HEK293 (cell line): ENCODE measurements at regions not wholly inside any gene's neighbourhood (a gene's known extent, or its start where the extent isn't known, plus 50 kb on each side); places are given as distances from the start of the nearest gene placed in this dataset.
"Not testable (repeated sequence)": the region's sequence is repeated elsewhere in the genome, so short reads cannot be mapped to it uniquely, and the experiment has no call there.

Source experiments
- CTCF ChIA-PET: fragments of 350-600 bp; formaldehyde crosslinking; extraction: SDS; loops from one replicate; lab custom pipeline; 2021; ENCODE audit warnings: antibody characterized with exemption; lab: Yijun Ruan, JAX
- POLR2A ChIA-PET: fragments of 300-600 bp; formaldehyde crosslinking; extraction: SDS; loops from one replicate; lab custom pipeline; 2020; ENCODE audit warnings: antibody characterized with exemption, inconsistent platforms; lab: Yijun Ruan, JAX
- H3K27ac ChIP-seq: fragments of 200-500 bp; sonication (Bioruptor generic); 2 replicates; pipeline ENCODE4 v1.5.1; 2014; ENCODE audit warnings: low read depth, low read length, control low read depth, inconsistent platforms; ENCODE audit errors: extremely low read depth
- H3K36me3 ChIP-seq, 2 experiments: fragments of 200-500 bp in 1 of 2; sonication (Bioruptor generic) in 1 of 2; 1 replicate in 1 of 2; 2 replicates in 1 of 2; pipeline ENCODE4 v1.5.1; 2014 to 2017; ENCODE audit warnings: inconsistent platforms in 2 of 2, low read length in 2 of 2; ENCODE audit not compliant: control insufficient read depth in 2 of 2, insufficient read depth in 1 of 2
- H3K4me1 ChIP-seq: fragments of 200-500 bp; sonication (Bioruptor generic); 2 replicates; pipeline ENCODE4 v1.5.1; 2014; ENCODE audit warnings: mild to moderate bottlenecking, low read length, inconsistent platforms; ENCODE audit not compliant: control insufficient read depth, insufficient read depth
- H3K4me3 ChIP-seq: 2 replicates; pipeline ENCODE4 v1.5.1; 2011; ENCODE audit warnings: low read depth, mild to moderate bottlenecking, control low read depth, low read length, moderate library complexity
- H3K9me3 ChIP-seq: fragments of 200-500 bp; sonication (Bioruptor generic); 2 replicates; pipeline ENCODE4 v1.5.1; 2014; ENCODE audit warnings: low read depth, low read length, inconsistent platforms; ENCODE audit not compliant: control insufficient read depth, insufficient read depth
- MYNN ChIP-seq: fragments of 450-650 bp; formaldehyde crosslinking; IDR thresholded peaks from 2 replicates; pipeline ENCODE4 v1.5.1; 2016; ENCODE audit warnings: missing biosample characterization, missing genetic modification characterization, borderline replicate concordance
- PATZ1 ChIP-seq: fragments of 450-650 bp; formaldehyde crosslinking; IDR thresholded peaks from 2 replicates; pipeline ENCODE4 v1.5.1; 2016; ENCODE audit warnings: missing biosample characterization, missing genetic modification characterization
- YY1 ChIP-seq: fragments of 450-650 bp; formaldehyde crosslinking; IDR thresholded peaks from 2 replicates; pipeline ENCODE4 v1.5.1; 2018; ENCODE audit warnings: missing biosample characterization, missing genetic modification characterization
- ZBTB48 ChIP-seq: fragments of 450-650 bp; formaldehyde crosslinking; IDR thresholded peaks from 2 replicates; pipeline ENCODE4 v1.5.1; 2016; ENCODE audit warnings: missing biosample characterization, missing genetic modification characterization
- ZFP3 ChIP-seq: fragments of 450-650 bp; formaldehyde crosslinking; IDR thresholded peaks from 2 replicates; pipeline ENCODE4 v1.5.1; 2016; ENCODE audit warnings: low read depth, missing biosample characterization, missing genetic modification characterization
- ZNF157 ChIP-seq: fragments of 450-650 bp; formaldehyde crosslinking; IDR thresholded peaks from 2 replicates; pipeline ENCODE4 v1.5.1; 2016; ENCODE audit warnings: missing biosample characterization, missing genetic modification characterization
- ZNF274 ChIP-seq, 2 experiments: fragments of 200-500 bp in 1 of 2; fragments of 450-650 bp in 1 of 2; sonication (Bioruptor generic) in 1 of 2; formaldehyde crosslinking in 1 of 2; IDR thresholded peaks; 2 replicates each; pipeline versions ENCODE4 v1.5.1 to v1.6.1; 2014 to 2016; ENCODE audit warnings: borderline replicate concordance in 1 of 2, inconsistent platforms in 1 of 2, low read length in 1 of 2, missing biosample characterization in 1 of 2, missing genetic modification characterization in 1 of 2
- ZNF292 ChIP-seq: fragments of 450-650 bp; formaldehyde crosslinking; IDR thresholded peaks from 2 replicates; pipeline ENCODE4 v1.5.1; 2016; ENCODE audit warnings: low read depth, missing biosample characterization, missing genetic modification characterization, borderline replicate concordance
- ZNF350 ChIP-seq: fragments of 450-650 bp; formaldehyde crosslinking; IDR thresholded peaks from 2 replicates; pipeline ENCODE4 v1.5.0; 2017; ENCODE audit warnings: missing biosample characterization, mild to moderate bottlenecking, missing genetic modification characterization
- ZNF37A ChIP-seq: fragments of 450-650 bp; IDR thresholded peaks from 2 replicates; pipeline ENCODE4 v1.5.1; 2018; ENCODE audit warnings: missing biosample characterization, missing genetic modification characterization
- ZNF549 ChIP-seq: fragments of 450-650 bp; IDR thresholded peaks from 2 replicates; pipeline ENCODE4 v1.5.1; 2018; ENCODE audit warnings: missing biosample characterization, missing genetic modification characterization, mild to moderate bottlenecking, inconsistent platforms, moderate library complexity
- ZNF660 ChIP-seq: fragments of 450-650 bp; IDR thresholded peaks from 2 replicates; pipeline ENCODE4 v1.5.1; 2018; ENCODE audit warnings: missing biosample characterization, mild to moderate bottlenecking, missing genetic modification characterization
- ZNF677 ChIP-seq: fragments of 450-650 bp; IDR thresholded peaks from 2 replicates; pipeline ENCODE4 v1.5.0; 2018; ENCODE audit warnings: missing biosample characterization, mild to moderate bottlenecking, missing genetic modification characterization, moderate library complexity
- ZNF830 ChIP-seq: fragments of 450-650 bp; IDR thresholded peaks from 2 replicates; pipeline ENCODE4 v1.5.0; 2018; ENCODE audit warnings: missing biosample characterization, missing genetic modification characterization, low read depth, mild to moderate bottlenecking, moderate library complexity
- ZSCAN4 ChIP-seq: fragments of 450-650 bp; formaldehyde crosslinking; IDR thresholded peaks from 2 replicates; pipeline ENCODE4 v1.5.1; 2017; ENCODE audit warnings: missing biosample characterization, missing genetic modification characterization
- TF ChIP-seq, protein P1 (sequence below): fragments of 450-650 bp; formaldehyde crosslinking; IDR thresholded peaks from 2 replicates; pipeline ENCODE4 v1.5.1; 2016; ENCODE audit warnings: missing biosample characterization, missing genetic modification characterization

DNA sequence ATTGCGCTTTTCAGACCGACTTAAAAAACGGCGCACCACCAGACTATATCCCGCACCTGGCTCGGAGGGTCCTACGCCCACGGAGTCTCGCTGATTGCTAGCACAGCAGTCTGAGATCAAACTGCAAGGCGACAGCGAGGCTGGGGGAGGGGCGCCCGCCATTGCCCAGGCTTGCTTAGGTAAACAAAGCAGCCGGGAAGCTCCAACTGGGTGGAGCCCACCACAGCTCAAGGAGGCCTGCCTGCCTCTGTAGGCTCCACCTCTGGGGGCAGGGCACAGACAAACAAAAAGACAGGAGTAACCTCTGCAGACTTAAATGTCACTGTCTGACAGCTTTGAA, 160.1 kb upstream of the THBS1 start:
- CTCF ChIA-PET, H3K4me3 ChIP-seq, POLR2A ChIA-PET, H3K4me1 ChIP-seq, H3K36me3 ChIP-seq, H3K9me3 ChIP-seq, H3K27ac ChIP-seq: not testable (repeated sequence)

- CTCF ChIA-PET: interaction anchor here (0.6 kb wide), 1 partner anchor 52 kb away, joined by 3 read pairs; no protein-coding TSS in a partner anchor
- Histone ChIP-seq H3K4me3 (no peak overlapping the region), H3K4me1 (no peaks in the 10 kb centered on the region), H3K9me3 (no peaks in the 10 kb centered on the region)
- TF ChIP-seq PATZ1 (tag by site-specific recombination) (no peak), ZNF292 (tag by site-specific recombination) (no peak), MYNN (tag by site-specific recombination) (no peak), YY1 (tag by site-specific recombination) (no peak), ZNF677 (no peak), ZNF274 (IDR thresholded peaks at IDR 0.05; ENCODE audit: low read length) (no peak), ZNF274 (tag by site-specific recombination; IDR thresholded peaks at IDR 0.05; ENCODE audit: borderline replicate concordance) (no peak), ZSCAN4 (tag by site-specific recombination) (no peak), ZNF37A (no peak), ZFP3 (tag by site-specific recombination) (no peak), ZNF350 (no peak), ZNF157 (tag by site-specific recombination) (no peak), ZNF660 (tag by site-specific recombination) (no peak), ZNF830 (tag by site-specific recombination) (no peak), ZNF549 (tag by site-specific recombination) (no peak), ZBTB48 (no peak)
- TF ChIP-seq, protein P1, sequence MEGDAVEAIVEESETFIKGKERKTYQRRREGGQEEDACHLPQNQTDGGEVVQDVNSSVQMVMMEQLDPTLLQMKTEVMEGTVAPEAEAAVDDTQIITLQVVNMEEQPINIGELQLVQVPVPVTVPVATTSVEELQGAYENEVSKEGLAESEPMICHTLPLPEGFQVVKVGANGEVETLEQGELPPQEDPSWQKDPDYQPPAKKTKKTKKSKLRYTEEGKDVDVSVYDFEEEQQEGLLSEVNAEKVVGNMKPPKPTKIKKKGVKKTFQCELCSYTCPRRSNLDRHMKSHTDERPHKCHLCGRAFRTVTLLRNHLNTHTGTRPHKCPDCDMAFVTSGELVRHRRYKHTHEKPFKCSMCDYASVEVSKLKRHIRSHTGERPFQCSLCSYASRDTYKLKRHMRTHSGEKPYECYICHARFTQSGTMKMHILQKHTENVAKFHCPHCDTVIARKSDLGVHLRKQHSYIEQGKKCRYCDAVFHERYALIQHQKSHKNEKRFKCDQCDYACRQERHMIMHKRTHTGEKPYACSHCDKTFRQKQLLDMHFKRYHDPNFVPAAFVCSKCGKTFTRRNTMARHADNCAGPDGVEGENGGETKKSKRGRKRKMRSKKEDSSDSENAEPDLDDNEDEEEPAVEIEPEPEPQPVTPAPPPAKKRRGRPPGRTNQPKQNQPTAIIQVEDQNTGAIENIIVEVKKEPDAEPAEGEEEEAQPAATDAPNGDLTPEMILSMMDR (tag by site-specific recombination): no peak
- TF ChIP-seq, all 188 proteins: peak for 0
- no peak overlapping the region for H3K27ac ChIP-seq
- POLR2A ChIA-PET: no interaction called here
- H3K36me3 ChIP-seq: no peaks in the 10 kb centered on the region
Measured at GRCh38 chr15:39426552-39427532, 154.0 kb upstream of the THBS1 start.
